GM21529 (cell line): ENCODE measurements at regions not wholly inside any gene's neighbourhood (a gene's known extent, or its start where the extent isn't known, plus 50 kb on each side); places are given as distances from the start of the nearest gene placed in this dataset.

Experiments
- ATAC-seq: cut with Tn5 transposase; IDR thresholded peaks from one replicate; pipeline ENCODE4 v1.9.1; 2021; ENCODE audit not compliant: unreplicated experiment

- ATAC-seq, result no peak
Observed at GRCh38 chr1:57683037-57683942, 259.4 kb upstream of the DAB1 start.

GRCh38 chr1:57678138-57678537, 254.3 kb upstream of the DAB1 start:
- no peak for ATAC-seq

GRCh38 chr1:57675776-57676175, 251.9 kb upstream of the DAB1 start:
- ATAC-seq, result no peak

GRCh38 chr1:57674801-57675200, 250.9 kb upstream of the DAB1 start:
- no peak for ATAC-seq

- ATAC-seq, result no peak
Observed at GRCh38 chr1:57672346-57673140, 248.7 kb upstream of the DAB1 start.

GRCh38 chr1:57671750-57672149, 247.9 kb upstream of the DAB1 start:
- no peak for ATAC-seq

- no peak for ATAC-seq
Observed at GRCh38 chr1:57659804-57660203, 235.9 kb upstream of the DAB1 start.

- ATAC-seq, result no peak
Observed at GRCh38 chr1:57655161-57655560, 231.3 kb upstream of the DAB1 start.

GRCh38 chr1:57644667-57645066, 220.8 kb upstream of the DAB1 start:
- ATAC-seq, result no peak

GRCh38 chr1:57638239-57638638, 214.4 kb upstream of the DAB1 start:
- no peak for ATAC-seq

- ATAC-seq, result no peak
Observed at GRCh38 chr1:57637155-57637554, 213.3 kb upstream of the DAB1 start.

- ATAC-seq, result no peak
Observed at GRCh38 chr1:57633881-57634280, 210.0 kb upstream of the DAB1 start.

- no peak for ATAC-seq
Observed at GRCh38 chr1:57633056-57633455, 209.2 kb upstream of the DAB1 start.

GRCh38 chr1:57632401-57632800, 208.5 kb upstream of the DAB1 start:
- no peak for ATAC-seq

- ATAC-seq, result no peak
Observed at GRCh38 chr1:57627612-57628011, 203.8 kb upstream of the DAB1 start.

- ATAC-seq, result no peak
Observed at GRCh38 chr1:57623791-57624538, 200.1 kb upstream of the DAB1 start.

- no peak for ATAC-seq
Observed at GRCh38 chr1:57623039-57623790, 199.4 kb upstream of the DAB1 start.

- ATAC-seq, result no peak
Observed at GRCh38 chr1:57621776-57622175, 197.9 kb upstream of the DAB1 start.

- no peak for ATAC-seq
Observed at GRCh38 chr1:57620605-57621004, 196.7 kb upstream of the DAB1 start.

- no peak for ATAC-seq
Observed at GRCh38 chr1:57616921-57617320, 193.1 kb upstream of the DAB1 start.

GRCh38 chr1:57615956-57616355, 192.1 kb upstream of the DAB1 start:
- ATAC-seq, result no peak
